Endometrium (tissue), 2 donors: ENCODE measurements at regions not wholly inside any gene's neighbourhood (a gene's known extent, or its start where the extent isn't known, plus 50 kb on each side); places are given as distances from the start of the nearest gene placed in this dataset.

Experiments used
- FAIRE-seq: peaks from 2 replicates; lab custom pipeline; 2012; peaks lifted over from hg19 to GRCh38; lab: Jason Lieb, UNC
- donor health status: control.
- donor health status: control.

GRCh38 chr7:12456506-12456905 is 52.8 kb upstream of the VWDE start:
- no peak for FAIRE-seq

- peak; percentile 18 for FAIRE-seq
These were observed 55.0 kb upstream of the VWDE start for GRCh38 chr7:12458520-12459131.

GRCh38 chr7:12467837-12468236 is 64.2 kb upstream of the VWDE start:
- no peak for FAIRE-seq

- FAIRE-seq: no peak
These were observed 65.9 kb upstream of the VWDE start for GRCh38 chr7:12469568-12469967.

GRCh38 chr7:12470930-12471329 is 67.3 kb upstream of the VWDE start:
- no peak for FAIRE-seq

- FAIRE-seq: no peak
These were observed 70.4 kb upstream of the VWDE start for GRCh38 chr7:12474035-12474434.

GRCh38 chr7:12475362-12476063 is 71.8 kb upstream of the VWDE start:
- FAIRE-seq: no peak

- FAIRE-seq: no peak
These were observed 74.0 kb upstream of the VWDE start for GRCh38 chr7:12477620-12478019.

- no peak for FAIRE-seq
These were observed 78.1 kb upstream of the VWDE start for GRCh38 chr7:12481722-12482121.

GRCh38 chr7:12485845-12486244 is 82.2 kb upstream of the VWDE start:
- no peak for FAIRE-seq

GRCh38 chr7:12488341-12488740 is 82.2 kb upstream of the SCIN start:
- FAIRE-seq: no peak

GRCh38 chr7:12490107-12490688 is 80.3 kb upstream of the SCIN start:
- peak; percentile 77 for FAIRE-seq

GRCh38 chr7:12490940-12491339 is 79.6 kb upstream of the SCIN start:
- FAIRE-seq: no peak

GRCh38 chr7:12491526-12491925 is 79.0 kb upstream of the SCIN start:
- FAIRE-seq: no peak

GRCh38 chr7:12493407-12493806 is 77.1 kb upstream of the SCIN start:
- no peak for FAIRE-seq

GRCh38 chr7:12493863-12494686 is 76.4 kb upstream of the SCIN start:
- no peak for FAIRE-seq

- FAIRE-seq: no peak
These were observed 75.9 kb upstream of the SCIN start for GRCh38 chr7:12494687-12495024.

GRCh38 chr7:12496901-12497674 is 73.4 kb upstream of the SCIN start:
- peak; percentile 85 for FAIRE-seq

- no peak for FAIRE-seq
These were observed 66.4 kb upstream of the SCIN start for GRCh38 chr7:12504149-12504548.

GRCh38 chr7:12508005-12508404 is 62.5 kb upstream of the SCIN start:
- no peak for FAIRE-seq

GRCh38 chr7:12508554-12508953 is 62.0 kb upstream of the SCIN start:
- no peak for FAIRE-seq

GRCh38 chr7:12517451-12517850 is 53.1 kb upstream of the SCIN start:
- FAIRE-seq: no peak
